Anterior cingulate cortex (tissue), 58 donors: ENCODE measurements at regions not wholly inside any gene's neighbourhood (a gene's known extent, or its start where the extent isn't known, plus 50 kb on each side); places are given as distances from the start of the nearest gene placed in this dataset.
"Not testable (repeated sequence)": the region's sequence is repeated elsewhere in the genome, so short reads cannot be mapped to it uniquely, and the experiment has no call there.

Source experiments
- DNase-seq, 58 donors: peaks; one replicate each; lab custom pipeline; 2025; lab: John Stamatoyannopoulos, UW

DNA sequence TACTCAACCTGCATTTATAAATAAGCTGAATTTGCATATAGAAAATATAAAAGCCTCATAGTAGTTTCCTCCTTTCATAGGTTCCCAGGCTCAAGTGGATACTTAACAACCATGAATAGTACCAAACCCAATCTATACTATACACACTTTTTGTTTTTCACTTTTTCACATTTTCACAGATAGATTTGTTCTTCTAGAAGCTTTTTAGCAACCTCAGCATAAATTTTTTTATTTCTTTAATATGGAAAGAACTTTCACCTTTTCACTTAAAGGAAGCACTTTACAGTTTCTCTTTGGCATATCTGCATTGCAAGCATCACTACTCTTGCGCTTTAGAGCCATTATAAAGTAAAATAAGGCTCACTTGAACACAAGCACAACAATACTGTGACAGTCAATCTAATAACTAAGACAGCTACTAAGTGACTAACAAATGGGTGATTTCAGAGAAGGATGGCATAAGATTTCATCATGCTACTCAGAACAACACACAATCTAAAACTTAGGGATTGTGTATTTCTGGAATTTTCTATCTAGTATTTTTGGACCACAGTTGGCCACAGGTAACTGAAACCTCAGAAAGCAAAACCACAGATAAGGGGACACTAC, 1063.6 kb downstream of the FAM181B start:
- DNase-seq, result no peak

DNA sequence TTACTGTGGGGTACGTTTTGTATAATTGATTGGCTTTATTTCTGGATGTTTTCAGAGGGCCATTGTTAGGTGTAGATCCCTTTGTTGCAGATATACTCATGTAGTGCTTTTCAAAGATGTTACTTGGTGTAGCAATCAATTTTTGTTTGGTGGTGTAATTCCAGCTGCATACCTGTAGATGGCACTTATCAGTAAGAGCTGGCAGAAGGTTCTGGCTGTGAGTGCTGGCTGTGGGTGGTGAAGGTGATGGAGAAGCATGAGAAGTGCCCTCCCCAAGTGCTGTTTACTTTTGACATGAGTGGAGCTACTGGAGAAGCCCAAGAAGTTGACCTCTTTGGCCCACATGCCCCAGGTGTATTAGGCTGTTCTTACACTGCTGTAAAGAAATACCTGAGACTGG, 1074.9 kb downstream of the FAM181B start:
- no peak for DNase-seq

DNA sequence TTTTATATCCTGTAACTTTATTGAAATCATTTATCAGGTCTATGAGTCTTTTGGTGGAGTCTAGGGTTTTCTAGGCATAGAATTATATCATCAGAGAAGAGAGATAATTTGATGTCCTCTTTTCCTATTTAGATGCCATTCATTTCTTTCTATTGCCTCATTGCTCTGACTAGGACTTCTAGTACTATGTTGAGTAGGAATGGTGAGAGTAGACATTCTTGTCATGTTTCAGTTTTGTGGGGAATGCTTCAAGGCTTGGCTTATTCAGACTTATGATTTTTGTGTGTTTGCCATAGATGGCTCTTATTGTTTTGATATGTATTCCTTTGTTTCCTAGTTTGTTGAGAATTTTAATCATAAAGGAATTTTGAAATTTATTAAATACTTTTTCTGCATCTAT, 1078.3 kb downstream of the FAM181B start:
- DNase-seq, result no peak

DNA sequence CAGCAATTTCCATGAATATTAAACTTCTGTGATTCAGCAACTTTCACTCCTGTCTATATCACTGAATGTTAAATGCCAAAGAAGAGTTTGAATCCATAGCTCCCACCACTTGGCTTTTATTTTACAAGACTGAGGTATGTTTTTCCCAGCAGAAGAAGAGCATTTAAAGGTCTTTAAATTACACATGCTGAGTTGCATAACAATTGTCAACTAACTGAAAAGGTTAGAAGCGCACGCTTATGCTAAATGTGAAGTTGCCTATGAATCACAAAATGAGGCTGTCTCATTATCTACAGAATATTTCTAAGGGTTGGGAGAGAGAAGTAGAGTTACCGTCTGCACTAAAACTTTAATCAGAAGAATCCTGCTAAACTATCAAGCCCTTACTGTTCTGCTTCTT, 1086.3 kb downstream of the FAM181B start:
- DNase-seq, result no peak

DNA sequence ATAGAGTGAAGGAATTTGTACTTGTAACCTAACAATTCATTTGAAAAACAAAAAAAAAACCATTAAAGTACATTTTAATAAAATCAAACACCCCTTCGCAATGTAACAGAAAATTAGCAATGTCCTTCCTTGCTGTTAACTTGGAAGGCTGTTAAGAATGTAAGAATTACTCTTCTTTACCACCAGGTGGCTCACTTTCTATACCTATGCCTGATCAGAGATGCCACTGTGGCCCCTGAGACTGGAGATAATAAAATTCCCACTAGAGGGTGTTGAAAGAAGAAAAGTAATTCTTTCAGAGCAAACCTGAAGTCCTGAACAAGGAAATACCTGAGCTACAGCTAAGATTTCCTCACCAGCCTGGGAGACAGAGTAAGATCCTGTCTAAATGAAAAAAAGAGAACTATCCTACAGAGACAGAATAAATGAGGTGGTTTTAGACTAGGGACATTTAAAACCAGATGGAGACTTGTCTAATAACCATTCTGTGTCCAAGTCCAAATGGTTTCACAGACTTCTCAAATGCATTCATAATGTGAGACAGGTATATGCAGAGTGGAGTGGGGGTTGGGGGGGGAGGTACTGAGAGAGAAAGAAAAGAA, 1089.3 kb downstream of the FAM181B start:
- DNase-seq, result peak in 12 of 58 donors; percentile 1 to 33 (median 2)

DNA sequence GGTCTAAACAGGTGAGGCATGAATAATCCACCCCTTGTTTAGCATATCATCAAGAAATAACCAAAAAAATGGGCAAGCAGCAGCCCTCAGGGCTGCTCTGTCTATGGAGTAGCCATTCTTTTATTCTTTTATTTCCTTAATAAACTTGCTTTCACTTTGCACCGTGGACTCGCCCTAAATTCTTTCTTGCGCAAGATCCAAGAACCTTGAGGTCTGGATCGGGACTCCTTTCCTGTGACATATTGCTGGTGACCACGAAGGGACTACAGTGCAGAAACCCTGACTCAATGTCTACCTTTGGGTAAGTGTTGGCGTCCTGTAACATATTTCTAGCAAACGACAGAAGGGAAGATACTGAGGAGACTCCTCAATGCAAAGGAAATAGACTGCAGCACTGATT, 1099.2 kb downstream of the FAM181B start:
- DNase-seq, result no peak

DNA sequence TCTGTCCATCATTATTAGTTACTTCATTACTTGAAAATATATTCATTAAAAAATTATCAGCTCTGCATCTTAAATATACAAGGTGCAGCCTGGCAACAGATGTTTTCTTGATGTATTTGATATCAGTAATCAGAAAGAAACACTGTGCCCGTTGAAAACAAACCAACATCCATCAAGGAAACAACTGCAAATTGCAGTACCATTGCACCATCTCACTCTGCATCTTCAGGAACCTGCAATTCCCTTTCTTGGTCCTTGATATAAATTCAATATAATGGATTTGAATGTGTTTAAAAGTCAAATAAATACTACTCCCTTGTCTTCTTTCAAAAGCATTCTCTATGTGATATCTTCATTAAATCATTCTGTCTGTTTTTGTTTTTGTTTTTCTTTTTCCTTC, 1131.2 kb downstream of the FAM181B start:
- DNase-seq, result no peak

DNA sequence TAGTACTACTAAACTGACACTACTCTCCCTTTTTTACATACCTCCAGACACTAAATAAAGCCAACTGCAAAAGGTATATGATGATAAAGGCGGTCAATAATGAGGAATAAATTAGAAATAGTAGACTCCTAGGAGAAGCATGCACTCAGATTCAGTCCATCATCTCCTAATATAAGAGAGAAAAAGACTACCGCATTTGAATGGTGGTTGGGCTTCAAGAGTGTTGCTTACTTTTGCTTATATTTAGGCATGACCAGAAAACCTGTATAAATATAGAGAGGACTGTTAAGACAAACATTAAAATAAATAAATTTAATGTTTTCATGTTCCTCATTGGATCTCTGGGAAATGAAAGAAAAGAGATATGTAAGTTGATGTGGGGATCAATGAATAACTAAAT, 1137.0 kb downstream of the FAM181B start:
- DNase-seq, result no peak

DNA sequence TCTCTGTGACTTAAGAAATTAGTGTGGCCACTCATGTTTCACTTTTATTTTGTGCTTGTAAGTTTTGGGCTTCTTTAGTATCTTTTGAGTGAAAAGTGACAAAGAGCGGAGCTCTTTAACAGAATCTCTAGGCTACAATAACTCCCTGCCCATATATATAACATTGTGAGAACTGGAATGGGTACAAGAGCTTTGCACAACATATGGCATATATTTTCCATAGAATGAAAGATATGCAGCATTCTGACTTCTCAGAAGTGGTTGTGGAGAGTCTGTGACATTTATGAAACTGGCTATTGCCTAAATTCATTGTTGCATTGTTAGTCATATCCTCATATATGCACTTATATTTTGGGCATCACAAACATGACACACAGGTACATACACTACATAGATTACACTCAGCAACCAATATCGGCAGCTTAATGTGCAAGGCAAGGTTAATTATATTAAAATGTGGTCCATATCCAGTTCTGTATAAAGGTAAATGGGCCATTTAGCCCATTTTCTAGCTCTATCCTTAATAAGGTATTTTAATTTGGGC, 1148.2 kb downstream of the FAM181B start:
- DNase-seq, result no peak

DNA sequence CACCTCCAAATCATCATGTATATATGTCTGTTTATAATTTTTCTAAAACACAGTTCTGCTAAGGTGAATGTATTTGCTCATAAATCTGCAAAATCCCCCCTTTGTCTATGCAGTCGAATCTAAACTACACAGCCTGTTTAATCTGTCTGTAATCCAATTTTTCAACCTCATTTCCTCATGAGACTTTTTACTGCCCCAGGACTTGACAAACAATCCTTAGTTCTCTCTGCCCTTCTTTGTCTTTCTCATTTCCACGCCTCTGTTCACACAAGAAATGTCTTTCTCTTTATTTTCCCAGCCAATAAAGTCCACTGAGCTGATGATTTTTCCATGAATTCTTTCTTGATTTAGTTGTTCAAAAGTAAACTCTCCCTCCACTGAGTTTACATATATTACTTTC, 1154.3 kb downstream of the FAM181B start:
- no peak for DNase-seq

DNA sequence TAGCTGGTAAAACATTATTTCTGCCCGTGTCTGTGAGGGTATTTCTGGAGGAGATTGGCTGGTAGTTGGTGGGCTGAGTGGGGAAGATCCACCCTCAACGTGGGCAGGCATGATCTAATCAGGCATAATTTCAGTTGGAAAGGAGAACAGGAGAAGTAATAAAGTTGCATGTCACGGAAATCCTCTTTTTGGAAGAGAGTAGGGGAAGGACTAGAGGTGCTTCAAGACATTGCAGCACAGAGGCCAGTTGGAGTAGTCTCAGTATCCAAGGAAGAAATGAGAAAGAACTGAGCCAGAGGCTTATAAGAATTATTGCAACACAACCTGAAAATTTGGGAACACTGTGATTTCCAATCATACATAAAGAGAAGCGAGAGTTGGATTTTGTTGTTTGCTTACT, 1155.1 kb downstream of the FAM181B start:
- DNase-seq, result no peak

DNA sequence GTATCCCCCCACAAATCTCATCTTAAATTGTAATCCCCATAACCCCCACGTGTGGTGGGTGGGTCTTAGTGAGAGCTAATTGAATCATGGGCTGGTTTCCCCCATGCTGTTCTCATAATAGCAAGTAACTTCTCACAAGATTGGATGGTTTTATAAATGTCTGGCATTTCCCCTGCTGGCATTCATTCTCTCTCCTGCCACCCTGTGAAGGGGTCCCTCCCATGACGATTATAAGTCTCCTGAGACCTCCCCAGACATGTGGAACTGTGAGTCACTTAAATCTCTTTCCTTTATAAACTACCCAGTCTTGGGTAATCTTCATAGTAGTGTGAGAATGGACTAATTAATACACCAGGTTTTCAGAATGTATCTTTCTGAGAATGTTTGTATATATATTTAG, 1159.4 kb downstream of the FAM181B start:
- no peak for DNase-seq

DNA sequence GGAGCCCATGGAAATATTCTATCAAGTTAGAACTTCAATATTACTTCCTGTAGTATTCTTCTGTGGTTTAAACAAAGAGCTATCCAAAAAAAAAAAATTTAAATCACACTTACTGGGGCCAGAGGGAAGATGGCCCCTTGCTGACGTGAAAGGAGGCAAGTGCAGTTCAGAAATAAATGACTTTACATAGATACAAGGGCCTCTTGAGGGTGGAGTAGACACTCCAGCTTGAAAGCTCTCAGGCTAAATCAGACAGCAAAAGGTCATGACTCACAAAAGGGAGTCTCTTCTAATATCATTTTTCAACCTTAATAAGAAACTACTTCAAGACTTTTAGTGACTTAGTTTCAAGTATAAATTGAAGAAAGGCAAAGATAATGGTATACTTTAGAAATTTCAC, 1160.3 kb downstream of the FAM181B start:
- DNase-seq, result no peak

DNA sequence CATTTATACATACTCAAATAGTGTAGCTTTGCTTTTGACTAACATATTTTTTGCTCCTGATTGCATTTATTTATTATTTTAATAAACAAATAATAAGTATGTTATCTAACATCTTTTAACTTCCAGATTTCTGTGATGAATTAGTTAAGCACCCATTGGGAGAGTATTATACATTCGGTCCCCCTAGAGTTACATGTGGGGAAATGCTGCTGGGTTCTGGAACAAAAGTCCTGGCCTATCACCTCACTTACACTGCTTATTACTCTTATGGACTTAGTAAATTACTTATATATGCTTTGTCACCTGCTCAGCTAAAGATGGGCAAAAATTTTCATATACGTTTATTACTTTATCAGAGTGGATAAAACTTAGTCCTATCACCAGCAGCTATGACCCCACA, 1163.0 kb downstream of the FAM181B start:
- DNase-seq, result no peak

DNA sequence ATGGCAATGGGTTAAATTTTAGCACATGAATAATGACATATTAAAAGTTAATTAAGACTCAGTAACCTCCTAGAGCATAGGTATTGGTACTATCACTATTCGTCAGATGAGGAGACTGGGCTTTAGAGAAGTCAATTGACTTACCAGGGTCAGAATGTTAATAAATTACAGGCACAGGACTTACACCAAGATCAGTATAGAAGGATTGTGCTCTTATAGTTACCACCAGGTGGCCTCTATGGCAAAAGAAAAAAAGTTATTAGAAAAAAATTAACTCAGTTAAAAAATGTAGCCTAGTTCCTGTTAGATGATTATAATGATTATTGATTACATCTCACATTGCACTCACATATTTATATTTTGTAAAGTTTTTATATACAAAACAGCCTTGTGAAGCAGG, 1163.7 kb downstream of the FAM181B start:
- DNase-seq, result no peak

DNA sequence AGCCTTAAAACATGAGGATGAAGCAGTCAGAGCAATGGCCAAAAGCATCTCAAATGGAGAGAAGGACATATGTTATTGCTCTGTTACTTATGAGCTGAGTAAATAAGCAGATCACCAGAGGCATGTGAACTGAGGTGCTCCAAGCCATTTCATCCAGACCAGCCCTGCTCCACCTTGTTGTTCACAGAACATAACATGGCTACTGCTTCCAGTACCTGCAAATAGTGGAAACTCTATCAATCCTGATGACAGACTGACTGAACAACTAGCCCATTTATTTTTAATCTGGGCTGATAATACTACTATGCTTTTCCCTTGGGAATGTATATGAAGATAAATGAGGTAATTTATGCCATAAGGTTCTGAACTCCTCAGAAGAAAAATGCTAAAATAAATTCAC, 1164.7 kb downstream of the FAM181B start:
- no peak for DNase-seq

DNA sequence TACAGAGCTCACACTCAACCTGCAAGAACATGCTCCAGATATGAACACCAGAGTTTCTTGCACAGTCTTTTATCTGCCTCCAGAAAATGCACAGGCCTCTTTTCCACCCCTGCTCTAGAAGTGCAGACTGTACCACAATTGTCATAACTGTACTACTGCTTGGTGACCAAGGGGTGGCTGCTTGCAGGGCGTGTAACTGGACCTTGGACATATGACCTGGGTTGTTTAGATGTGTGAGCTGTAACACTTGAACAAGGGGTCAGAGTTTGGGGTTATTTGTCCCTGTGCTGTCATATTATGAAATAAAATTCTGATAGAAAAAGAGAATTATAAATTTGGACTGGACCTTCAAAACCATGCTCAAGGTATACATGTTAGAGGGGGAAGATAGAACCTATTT, 1185.5 kb downstream of the FAM181B start:
- no peak for DNase-seq

DNA sequence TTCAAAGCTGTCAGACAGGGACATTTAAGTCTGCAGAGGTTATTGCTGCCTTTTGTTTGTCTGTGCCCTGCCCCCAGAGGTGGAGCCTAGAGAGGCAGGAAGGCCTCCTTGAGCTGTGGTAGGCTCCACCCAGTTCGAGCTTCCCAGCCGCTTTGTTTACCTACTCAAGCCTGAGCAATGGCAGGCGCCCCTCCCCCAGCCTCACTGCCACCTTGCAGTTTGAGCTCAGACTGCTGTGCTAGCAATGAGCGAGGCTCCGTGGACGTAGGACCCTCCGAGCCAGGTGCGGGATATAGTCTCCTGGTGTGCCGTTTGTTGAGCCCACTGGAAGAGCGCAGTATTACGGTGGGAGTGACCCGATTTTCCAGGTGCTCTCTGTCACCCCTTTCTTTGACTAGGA, 1193.9 kb downstream of the FAM181B start:
- not testable (repeated sequence) for DNase-seq

DNA sequence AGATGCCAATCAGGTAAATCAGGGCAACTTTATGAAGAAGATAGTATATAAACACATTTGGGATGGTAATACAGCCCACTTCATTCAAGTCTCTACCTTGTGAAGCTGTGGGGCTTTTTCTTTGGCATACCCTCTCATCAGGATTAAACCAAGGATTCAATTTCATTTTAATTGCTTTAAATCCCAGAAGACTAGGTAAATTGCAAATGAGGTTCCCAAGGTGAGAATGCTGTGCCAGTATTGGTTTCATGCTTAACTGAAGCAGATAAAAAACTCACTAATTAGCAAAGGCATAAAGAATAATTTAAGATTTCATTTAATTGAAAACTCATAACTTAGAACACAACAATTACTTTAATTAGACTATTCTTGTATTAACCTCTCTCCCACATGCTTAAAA, 1218.1 kb downstream of the FAM181B start:
- no peak for DNase-seq

DNA sequence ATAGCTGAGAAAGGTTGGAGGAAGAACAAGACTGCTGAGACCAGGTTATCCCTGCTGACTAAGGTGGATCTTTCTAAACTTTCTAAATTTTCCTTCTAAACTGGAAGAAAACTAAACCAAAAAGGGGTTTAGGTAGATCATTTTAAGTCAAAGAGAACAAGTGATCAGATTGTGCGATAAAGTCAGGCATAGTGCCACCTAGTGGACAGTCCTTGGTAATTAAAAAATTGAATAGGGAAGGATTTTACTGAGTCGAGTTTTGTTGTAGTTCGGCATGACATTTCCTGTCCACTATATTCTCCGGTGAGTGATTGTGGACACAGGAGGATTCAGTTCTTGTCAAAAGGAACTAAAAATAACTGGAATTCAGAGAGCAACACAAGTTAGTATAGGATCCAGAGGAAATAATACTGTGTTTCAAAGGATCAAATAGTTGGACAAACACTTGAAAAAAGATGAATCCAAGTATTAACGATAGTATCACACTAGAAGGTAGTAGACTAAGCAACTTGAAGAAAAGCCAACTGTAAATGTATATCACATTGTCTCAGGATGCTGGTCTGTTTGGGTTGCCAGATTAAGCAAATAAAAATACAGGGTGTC, 1236.4 kb downstream of the FAM181B start:
- DNase-seq, result peak in 1 of 58 donors; percentile 3

DNA sequence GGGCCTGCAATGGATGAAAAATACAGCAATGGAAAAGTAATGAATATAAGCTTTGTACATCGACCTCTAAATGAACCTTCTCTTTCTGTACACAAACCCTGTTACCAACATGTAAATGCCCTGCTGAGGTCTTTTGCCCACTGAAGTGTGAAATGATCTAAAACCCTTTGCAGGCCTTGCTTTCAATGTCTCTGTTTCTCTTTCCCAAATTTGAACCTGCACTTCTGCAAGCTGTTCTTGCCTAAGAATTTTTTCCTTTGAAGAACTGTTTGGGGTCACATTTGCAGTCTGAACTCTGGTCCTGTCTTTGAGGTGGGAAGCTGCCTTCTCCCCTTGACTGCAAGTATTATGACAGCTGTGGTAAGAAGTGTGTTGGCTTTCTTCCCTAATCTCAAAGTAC, 1237.1 kb downstream of the FAM181B start:
- no peak for DNase-seq

DNA sequence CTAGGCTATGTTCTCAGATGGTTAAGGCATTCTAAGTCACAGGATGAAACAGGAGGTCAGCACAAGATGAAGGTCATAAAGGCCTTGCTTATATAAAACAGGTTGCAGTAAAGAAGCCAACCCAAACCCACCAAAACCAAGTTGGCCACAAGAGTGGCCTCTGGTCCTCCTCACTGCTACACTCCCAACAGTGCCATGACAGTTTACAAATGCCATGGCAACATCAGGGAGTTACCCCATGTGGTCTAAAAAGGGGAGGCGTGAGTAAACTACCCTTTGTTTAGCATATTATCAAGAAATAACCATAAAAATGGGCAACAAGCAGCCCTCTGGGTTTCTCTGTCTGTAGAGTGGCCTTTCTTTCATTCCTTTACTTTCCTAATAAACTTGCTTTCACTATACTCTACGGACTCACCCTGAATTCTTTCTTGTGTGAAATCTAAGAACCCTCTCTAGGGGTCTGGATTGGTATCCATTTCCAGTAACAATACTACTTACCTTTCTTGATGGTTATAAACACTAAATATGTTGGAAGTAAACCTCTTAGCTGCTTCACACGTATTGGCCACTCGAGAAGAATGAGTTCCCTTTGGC, 1237.9 kb downstream of the FAM181B start:
- DNase-seq, result no peak
